SK-N-SH (cell line): ENCODE measurements at regions not wholly inside any gene's neighbourhood (a gene's known extent, or its start where the extent isn't known, plus 50 kb on each side); places are given as distances from the start of the nearest gene placed in this dataset.
"Not testable (repeated sequence)": the region's sequence is repeated elsewhere in the genome, so short reads cannot be mapped to it uniquely, and the experiment has no call there.

Experiments used
- CTCF ChIA-PET: fragments of 300-600, 350-600 bp; formaldehyde crosslinking; extraction: SDS; loops from one replicate; lab custom pipeline; 2021; lab: Yijun Ruan, JAX
- POLR2A ChIA-PET: fragments of 350-600 bp; sonication (Branson Sonifier 250); formaldehyde crosslinking; extraction: SDS; loops from one replicate; lab custom pipeline; 2020; ENCODE audit warnings: antibody characterized with exemption, inconsistent platforms; lab: Yijun Ruan, JAX
- DNase-seq: peaks from one replicate; pipeline ENCODE4 v3.0.0; 2012
- H2AFZ ChIP-seq: fragments of 200-600 bp; sonication (generic); 2 replicates; pipeline ENCODE4 v1.8.1; 2016; ENCODE audit warnings: antibody characterized with exemption, mild to moderate bottlenecking, low read depth
- H3F3A ChIP-seq: fragments of 200-600 bp; sonication (generic); replicated peaks from 2 replicates; pipeline ENCODE3; 2016; ENCODE audit warnings: antibody characterized with exemption, mild to moderate bottlenecking; ENCODE audit not compliant: insufficient read depth
- H3K27ac ChIP-seq, 2 experiments: fragments of 200-500 bp in 1 of 2; fragments of 200-600 bp in 1 of 2; sonication (Bioruptor generic) in 1 of 2; sonication (generic), shearing (Covaris generic) in 1 of 2; 2 replicates each; pipeline versions ENCODE4 v1.5.1 to v1.6.1; 2014 to 2016; ENCODE audit warnings: low read depth in 2 of 2, inconsistent platforms in 1 of 2, low read length in 1 of 2, mild to moderate bottlenecking in 1 of 2, mixed read lengths in 1 of 2
- H3K27me3 ChIP-seq: fragments of 200-600 bp; sonication (generic), shearing (Covaris generic); 2 replicates; pipeline ENCODE4 v1.6.1; 2016; ENCODE audit warnings: mixed run types; ENCODE audit not compliant: insufficient read depth
- H3K36me3 ChIP-seq, 2 experiments: fragments of 200-500 bp in 1 of 2; fragments of 200-600 bp in 1 of 2; sonication (Bioruptor generic) in 1 of 2; sonication (generic) in 1 of 2; replicated peaks in 1 of 2; 2 replicates each; pipeline versions ENCODE3 to v1.5.1; 2014 to 2016; ENCODE audit warnings: low read length in 1 of 2, mild to moderate bottlenecking in 1 of 2; ENCODE audit not compliant: insufficient read depth in 2 of 2, control insufficient read depth in 1 of 2
- H3K4me1 ChIP-seq, 2 experiments: fragments of 200-500 bp in 1 of 2; fragments of 200-600 bp in 1 of 2; sonication (Bioruptor generic) in 1 of 2; sonication (generic), shearing (Covaris generic) in 1 of 2; 2 replicates each; pipeline versions ENCODE4 v1.5.1 to v1.6.1; 2014 to 2016; ENCODE audit warnings: low read depth in 1 of 2, low read length in 1 of 2, mixed run types in 1 of 2; ENCODE audit not compliant: insufficient read depth in 2 of 2, control insufficient read depth in 1 of 2
- H3K4me2 ChIP-seq: fragments of 200-600 bp; sonication (generic), shearing (Covaris generic); 2 replicates; pipeline ENCODE4 v1.6.1; 2017; ENCODE audit warnings: mixed run types
- H3K4me3 ChIP-seq, 2 experiments: fragments of 200-500 bp in 1 of 2; fragments of 200-600 bp in 1 of 2; sonication (Bioruptor generic) in 1 of 2; sonication (generic), shearing (Covaris generic) in 1 of 2; 2 replicates each; pipeline versions ENCODE4 v1.5.1 to v1.8.1; 2014 to 2016; ENCODE audit warnings: low read depth in 2 of 2, inconsistent platforms in 1 of 2, low read length in 1 of 2, mild to moderate bottlenecking in 1 of 2, mixed read lengths in 1 of 2, moderate library complexity in 1 of 2
- H3K79me2 ChIP-seq: fragments of 200-600 bp; sonication (generic); 2 replicates; pipeline ENCODE4 v1.8.1; 2017; ENCODE audit warnings: mild to moderate bottlenecking; ENCODE audit not compliant: insufficient read depth
- H3K9ac ChIP-seq: fragments of 200-600 bp; sonication (generic); 2 replicates; pipeline ENCODE4 v1.6.1; 2017; ENCODE audit warnings: mixed run types
- H3K9me2 ChIP-seq: fragments of 200-600 bp; sonication (generic); 2 replicates; pipeline ENCODE4 v1.6.1; 2017; ENCODE audit warnings: mixed run types
- H3K9me3 ChIP-seq: fragments of 200-600 bp; sonication (generic); 2 replicates; pipeline ENCODE4 v1.6.1; 2017; ENCODE audit warnings: mixed run types, mild to moderate bottlenecking, moderate library complexity
- H4K20me1 ChIP-seq: fragments of 200-600 bp; sonication (generic); 2 replicates; pipeline ENCODE4 v1.6.1; 2017; ENCODE audit warnings: mild to moderate bottlenecking, mixed run types; ENCODE audit not compliant: insufficient read depth
- CHD2 ChIP-seq: fragments of 150-350 bp; IDR thresholded peaks from 2 replicates; pipeline ENCODE4 v1.6.1; 2018; ENCODE audit warnings: low read length; ENCODE audit not compliant: partially characterized antibody
- ELF1 ChIP-seq: IDR thresholded peaks from 2 replicates; pipeline ENCODE4 v1.4.0; 2012
- EP300 ChIP-seq, 2 experiments: IDR thresholded peaks; 2 replicates each; pipeline versions ENCODE4 v1.4.0 to v1.6.1; 2012; ENCODE audit warnings: borderline replicate concordance in 1 of 2, low read depth in 1 of 2, low read length in 1 of 2
- FOSL2 ChIP-seq: IDR thresholded peaks from 2 replicates; pipeline ENCODE4 v1.4.0; 2012; ENCODE audit warnings: low read depth, mild to moderate bottlenecking, moderate library complexity, borderline replicate concordance
- GATA2 ChIP-seq: sonication (generic); formaldehyde crosslinking; IDR thresholded peaks from 2 replicates; pipeline ENCODE4 v1.5.0; 2020; ENCODE audit warnings: mild to moderate bottlenecking, missing genetic modification reagents
- NFIC ChIP-seq: IDR thresholded peaks from 2 replicates; pipeline ENCODE4 v1.4.0; 2012; ENCODE audit warnings: borderline replicate concordance
- POLR2AphosphoS5 ChIP-seq: IDR thresholded peaks from 2 replicates; pipeline ENCODE4 v1.6.1; 2012; ENCODE audit warnings: low read depth, low read length
- RAD21 ChIP-seq: IDR thresholded peaks from 2 replicates; pipeline ENCODE4 v1.6.1; 2012; ENCODE audit warnings: mild to moderate bottlenecking, low read length
- SIN3A ChIP-seq: IDR thresholded peaks from 2 replicates; pipeline ENCODE4 v1.6.1; 2012; ENCODE audit warnings: low read depth, mild to moderate bottlenecking, low read length, moderate library complexity, borderline replicate concordance
- TAF1 ChIP-seq: IDR thresholded peaks from 2 replicates; pipeline ENCODE4 v1.6.1; 2012; ENCODE audit warnings: low read depth, mild to moderate bottlenecking, low read length, moderate library complexity, borderline replicate concordance
- WGBS: methylation state at CpG from one replicate; pipeline ENCODE4 v1.1.6; 2017; ENCODE audit warnings: low lambda C conversion rate; 5-methylcytosine and 5-hydroxymethylcytosine counted together
- TF ChIP-seq, protein P1 (sequence below): IDR thresholded peaks from 2 replicates; pipeline ENCODE4 v1.4.0; 2012; ENCODE audit warnings: low read depth, borderline replicate concordance
- TF ChIP-seq, protein P2 (sequence below): IDR thresholded peaks from 2 replicates; pipeline ENCODE4; 2012
- TF ChIP-seq, protein P3 (sequence below): IDR thresholded peaks from 2 replicates; pipeline ENCODE4 v1.4.0; 2012; ENCODE audit warnings: low read depth, borderline replicate concordance
- TF ChIP-seq, protein P4 (sequence below): IDR thresholded peaks from 2 replicates; pipeline ENCODE4 v1.6.1; 2012; ENCODE audit warnings: mild to moderate bottlenecking, low read depth, low read length, moderate library complexity

DNA sequence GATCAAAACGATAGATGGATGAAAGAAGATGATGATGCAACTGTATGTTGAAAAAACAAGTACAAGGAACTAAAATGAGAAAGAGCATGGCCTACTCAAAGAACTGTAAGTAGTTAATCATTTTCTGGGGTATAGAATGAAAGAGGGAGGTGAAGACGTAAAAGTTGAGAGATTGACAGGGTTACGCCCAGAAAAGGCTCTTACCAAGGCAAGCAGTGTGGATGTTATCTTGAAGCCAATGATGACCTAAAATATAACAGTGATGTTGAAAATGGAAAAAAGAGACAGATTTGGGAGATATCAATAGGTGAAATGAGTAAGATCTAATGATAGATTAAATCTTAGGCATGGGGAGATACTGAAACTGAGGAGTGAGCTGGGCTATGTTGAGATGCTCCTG is 80.4 kb upstream of the GNAQ start:
- ChIA-PET CTCF (no interaction called here), POLR2A (no interaction called here)
- H3K27ac ChIP-seq = no peak overlapping the region
- no peaks in the 10 kb centered on the region; the same call in 1 of the 2 replicates for H3K27me3 ChIP-seq
- no peak overlapping the region for H3K4me2 ChIP-seq
- no peaks in the 10 kb centered on the region for H3K36me3 ChIP-seq
- WGBS = 74% methylated on average over 3 of the region's 3 CpGs
- no peak overlapping the region for H3K4me3 ChIP-seq
- H4K20me1 ChIP-seq = no peaks in the 10 kb centered on the region
- no peak for DNase-seq
- no peak overlapping the region for H3K9ac ChIP-seq
- H3K79me2 ChIP-seq = no peaks in the 10 kb centered on the region
- H3K9me2 ChIP-seq = no peaks in the 10 kb centered on the region
- no peak overlapping the region for H2AFZ ChIP-seq
- no peaks in the 10 kb centered on the region for H3F3A ChIP-seq
- no peaks in the 10 kb centered on the region for H3K9me3 ChIP-seq
- TF ChIP-seq RAD21 = no peak
- H3K4me1 ChIP-seq = no peaks in the 10 kb centered on the region

DNA sequence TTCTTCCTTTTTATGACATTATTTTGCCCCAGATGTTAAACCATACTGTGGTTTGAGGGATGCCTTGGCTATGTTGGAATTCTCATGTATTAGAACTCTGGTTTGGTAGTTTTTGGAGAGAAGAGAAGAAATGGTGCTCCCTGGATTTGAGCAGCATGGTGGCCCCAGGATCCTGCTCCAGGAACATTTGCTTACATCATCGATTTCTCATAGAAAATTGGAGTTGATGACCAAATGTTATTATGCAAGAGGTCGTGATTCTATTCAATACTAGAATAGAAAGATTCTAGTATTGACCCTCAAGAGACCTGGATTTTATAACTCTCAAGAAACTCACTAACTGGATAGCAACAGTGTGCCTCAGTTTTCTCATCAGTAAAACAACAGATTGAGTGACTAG is 77.5 kb upstream of the GNAQ start:
- CTCF ChIA-PET = no interaction called here
- Histone ChIP-seq H3K79me2 (no peaks in the 10 kb centered on the region), H3K9me3 (no peaks in the 10 kb centered on the region), H3K4me3 (no peak overlapping the region), H3K27me3 (no peaks in the 10 kb centered on the region; the same call in 1 of the 2 replicates), H3K27ac (no peak overlapping the region), H2AFZ (no peak overlapping the region), H3F3A (no peaks in the 10 kb centered on the region), H4K20me1 (no peaks in the 10 kb centered on the region), H3K9me2 (no peaks in the 10 kb centered on the region), H3K4me2 (no peak overlapping the region), H3K4me1 (no peaks in the 10 kb centered on the region), H3K36me3 (no peaks in the 10 kb centered on the region), H3K9ac (no peak overlapping the region)
- TF ChIP-seq EP300 (IDR thresholded peaks at IDR 0.05; ENCODE audit: borderline replicate concordance in 1 of 2, low read depth in 1 of 2, low read length in 1 of 2) (no peak), SIN3A (no peak), FOSL2 (no peak), TAF1 (no peak), ELF1 (no peak), CHD2 (no peak), RAD21 (no peak), NFIC (no peak), GATA2 (CRISPR knock-in tag) (no peak), POLR2AphosphoS5 (no peak)
- TF ChIP-seq, protein P1, sequence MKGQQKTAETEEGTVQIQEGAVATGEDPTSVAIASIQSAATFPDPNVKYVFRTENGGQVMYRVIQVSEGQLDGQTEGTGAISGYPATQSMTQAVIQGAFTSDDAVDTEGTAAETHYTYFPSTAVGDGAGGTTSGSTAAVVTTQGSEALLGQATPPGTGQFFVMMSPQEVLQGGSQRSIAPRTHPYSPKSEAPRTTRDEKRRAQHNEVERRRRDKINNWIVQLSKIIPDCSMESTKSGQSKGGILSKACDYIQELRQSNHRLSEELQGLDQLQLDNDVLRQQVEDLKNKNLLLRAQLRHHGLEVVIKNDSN = no peak
- TF ChIP-seq, protein P2, sequence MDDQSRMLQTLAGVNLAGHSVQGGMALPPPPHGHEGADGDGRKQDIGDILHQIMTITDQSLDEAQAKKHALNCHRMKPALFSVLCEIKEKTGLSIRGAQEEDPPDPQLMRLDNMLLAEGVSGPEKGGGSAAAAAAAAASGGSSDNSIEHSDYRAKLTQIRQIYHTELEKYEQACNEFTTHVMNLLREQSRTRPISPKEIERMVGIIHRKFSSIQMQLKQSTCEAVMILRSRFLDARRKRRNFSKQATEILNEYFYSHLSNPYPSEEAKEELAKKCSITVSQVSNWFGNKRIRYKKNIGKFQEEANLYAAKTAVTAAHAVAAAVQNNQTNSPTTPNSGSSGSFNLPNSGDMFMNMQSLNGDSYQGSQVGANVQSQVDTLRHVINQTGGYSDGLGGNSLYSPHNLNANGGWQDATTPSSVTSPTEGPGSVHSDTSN = no peak
- TF ChIP-seq, protein P3, sequence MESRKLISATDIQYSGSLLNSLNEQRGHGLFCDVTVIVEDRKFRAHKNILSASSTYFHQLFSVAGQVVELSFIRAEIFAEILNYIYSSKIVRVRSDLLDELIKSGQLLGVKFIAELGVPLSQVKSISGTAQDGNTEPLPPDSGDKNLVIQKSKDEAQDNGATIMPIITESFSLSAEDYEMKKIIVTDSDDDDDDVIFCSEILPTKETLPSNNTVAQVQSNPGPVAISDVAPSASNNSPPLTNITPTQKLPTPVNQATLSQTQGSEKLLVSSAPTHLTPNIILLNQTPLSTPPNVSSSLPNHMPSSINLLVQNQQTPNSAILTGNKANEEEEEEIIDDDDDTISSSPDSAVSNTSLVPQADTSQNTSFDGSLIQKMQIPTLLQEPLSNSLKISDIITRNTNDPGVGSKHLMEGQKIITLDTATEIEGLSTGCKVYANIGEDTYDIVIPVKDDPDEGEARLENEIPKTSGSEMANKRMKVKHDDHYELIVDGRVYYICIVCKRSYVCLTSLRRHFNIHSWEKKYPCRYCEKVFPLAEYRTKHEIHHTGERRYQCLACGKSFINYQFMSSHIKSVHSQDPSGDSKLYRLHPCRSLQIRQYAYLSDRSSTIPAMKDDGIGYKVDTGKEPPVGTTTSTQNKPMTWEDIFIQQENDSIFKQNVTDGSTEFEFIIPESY = no peak
- TF ChIP-seq, protein P4, sequence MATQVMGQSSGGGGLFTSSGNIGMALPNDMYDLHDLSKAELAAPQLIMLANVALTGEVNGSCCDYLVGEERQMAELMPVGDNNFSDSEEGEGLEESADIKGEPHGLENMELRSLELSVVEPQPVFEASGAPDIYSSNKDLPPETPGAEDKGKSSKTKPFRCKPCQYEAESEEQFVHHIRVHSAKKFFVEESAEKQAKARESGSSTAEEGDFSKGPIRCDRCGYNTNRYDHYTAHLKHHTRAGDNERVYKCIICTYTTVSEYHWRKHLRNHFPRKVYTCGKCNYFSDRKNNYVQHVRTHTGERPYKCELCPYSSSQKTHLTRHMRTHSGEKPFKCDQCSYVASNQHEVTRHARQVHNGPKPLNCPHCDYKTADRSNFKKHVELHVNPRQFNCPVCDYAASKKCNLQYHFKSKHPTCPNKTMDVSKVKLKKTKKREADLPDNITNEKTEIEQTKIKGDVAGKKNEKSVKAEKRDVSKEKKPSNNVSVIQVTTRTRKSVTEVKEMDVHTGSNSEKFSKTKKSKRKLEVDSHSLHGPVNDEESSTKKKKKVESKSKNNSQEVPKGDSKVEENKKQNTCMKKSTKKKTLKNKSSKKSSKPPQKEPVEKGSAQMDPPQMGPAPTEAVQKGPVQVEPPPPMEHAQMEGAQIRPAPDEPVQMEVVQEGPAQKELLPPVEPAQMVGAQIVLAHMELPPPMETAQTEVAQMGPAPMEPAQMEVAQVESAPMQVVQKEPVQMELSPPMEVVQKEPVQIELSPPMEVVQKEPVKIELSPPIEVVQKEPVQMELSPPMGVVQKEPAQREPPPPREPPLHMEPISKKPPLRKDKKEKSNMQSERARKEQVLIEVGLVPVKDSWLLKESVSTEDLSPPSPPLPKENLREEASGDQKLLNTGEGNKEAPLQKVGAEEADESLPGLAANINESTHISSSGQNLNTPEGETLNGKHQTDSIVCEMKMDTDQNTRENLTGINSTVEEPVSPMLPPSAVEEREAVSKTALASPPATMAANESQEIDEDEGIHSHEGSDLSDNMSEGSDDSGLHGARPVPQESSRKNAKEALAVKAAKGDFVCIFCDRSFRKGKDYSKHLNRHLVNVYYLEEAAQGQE = no peak
- 11% methylated on average over 2 of the region's 2 CpGs for WGBS
- POLR2A ChIA-PET = no interaction called here
- no peak for DNase-seq

DNA sequence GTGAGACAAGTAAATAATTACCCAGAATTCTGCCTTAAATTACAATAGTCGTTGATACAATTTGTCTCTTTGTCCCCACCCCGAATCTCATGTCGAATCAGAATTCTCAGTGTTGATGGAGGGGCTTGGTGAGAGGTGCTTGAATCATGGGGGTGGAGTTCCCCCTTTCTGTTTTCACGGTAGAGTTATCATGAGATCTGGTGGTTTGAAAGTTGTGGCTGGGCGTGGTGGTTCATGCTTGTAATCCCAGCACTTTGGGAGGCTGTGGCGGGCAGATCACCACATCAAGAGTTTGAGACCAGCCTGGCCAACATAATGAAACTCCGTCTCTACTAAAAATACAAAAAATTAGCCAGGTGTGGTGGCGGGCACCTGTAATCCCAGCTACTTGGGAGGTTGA is 75.0 kb upstream of the GNAQ start:
- POLR2A ChIA-PET, H2AFZ ChIP-seq, H3K4me3 ChIP-seq, H4K20me1 ChIP-seq, DNase-seq, H3K36me3 ChIP-seq, H3K4me1 ChIP-seq, H3F3A ChIP-seq, H3K27ac ChIP-seq, H3K9ac ChIP-seq, H3K9me2 ChIP-seq, H3K4me2 ChIP-seq, H3K27me3 ChIP-seq, H3K79me2 ChIP-seq, H3K9me3 ChIP-seq: not testable (repeated sequence)
- CTCF ChIA-PET = interaction anchor here (0.6 kb wide), 1 partner anchor 46 kb away, joined by 3 read pairs; no protein-coding TSS in a partner anchor
- 35% methylated on average over 8 of the region's 8 CpGs for WGBS
